ENCODE measurements at regions not wholly inside any gene's neighbourhood (a gene's known extent, or its start where the extent isn't known, plus 50 kb on each side); places are given as distances from the start of the nearest gene placed in this dataset.

DNA sequence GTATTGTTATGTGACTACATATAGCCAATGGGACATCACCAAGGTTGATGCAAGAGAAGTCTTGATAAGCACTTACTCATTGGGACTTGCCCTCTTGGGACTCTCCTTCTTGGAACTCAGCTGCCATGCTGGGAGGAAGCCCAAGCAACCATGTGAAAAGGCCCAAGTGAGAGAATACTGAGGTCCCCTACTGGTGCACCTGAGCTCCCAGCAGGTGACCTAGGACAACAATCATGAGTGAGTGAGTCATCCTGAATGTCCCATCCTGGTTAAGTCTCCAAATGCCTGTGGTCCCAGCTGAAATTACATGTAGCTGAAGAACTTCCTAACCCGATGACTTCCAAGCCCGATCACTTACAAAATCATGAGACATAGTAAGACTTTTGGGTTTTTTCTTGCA is 260.7 kb downstream of the ICE1 start:
- TF ChIP-seq EZH2 (IDR thresholded peaks at IDR 0.05; ENCODE audit: insufficient read depth, poor library complexity, severe bottlenecking) = no peak
- no peak for TF ChIP-seq EZH2phosphoT487 (IDR thresholded peaks at IDR 0.05; ENCODE audit: insufficient read depth, low read depth)

Data from GM23248 (cell line).